Loucy (cell line): ENCODE measurements at regions not wholly inside any gene's neighbourhood (a gene's known extent, or its start where the extent isn't known, plus 50 kb on each side); places are given as distances from the start of the nearest gene placed in this dataset.

Experiments
- H2AFZ ChIP-seq: fragments of 200-600 bp; sonication (generic); 2 replicates; pipeline ENCODE4 v1.6.0; 2016; ENCODE audit warnings: antibody characterized with exemption, mild to moderate bottlenecking, low read length, moderate library complexity
- H3F3A ChIP-seq: fragments of 200-600 bp; 2 replicates; pipeline ENCODE4 v1.6.0; 2016; ENCODE audit warnings: antibody characterized with exemption, low read depth, mild to moderate bottlenecking
- H3K27me3 ChIP-seq: fragments of 200-600 bp; sonication (generic); 2 replicates; pipeline ENCODE4 v1.6.1; 2014; ENCODE audit warnings: low read length, mild to moderate bottlenecking; ENCODE audit not compliant: insufficient read depth, poor library complexity, severe bottlenecking
- H3K36me3 ChIP-seq: fragments of 200-600 bp; sonication (generic); 2 replicates; pipeline ENCODE4 v1.6.1; 2016; ENCODE audit warnings: low read length; ENCODE audit not compliant: insufficient read depth
- H3K4me1 ChIP-seq: fragments of 200-600 bp; sonication (generic); 2 replicates; pipeline ENCODE4 v1.5.1; 2014; ENCODE audit warnings: low read length, mild to moderate bottlenecking; ENCODE audit not compliant: insufficient read depth, poor library complexity, severe bottlenecking
- H3K4me2 ChIP-seq: fragments of 200-600 bp; sonication (generic); 2 replicates; pipeline ENCODE4 v1.6.0; 2014; ENCODE audit warnings: antibody characterized with exemption, low read length, low read depth, mild to moderate bottlenecking; ENCODE audit not compliant: poor library complexity, severe bottlenecking
- H3K4me3 ChIP-seq: fragments of 200-600 bp; sonication (generic); 2 replicates; pipeline ENCODE4 v1.5.1; 2014; ENCODE audit warnings: low read length, mild to moderate bottlenecking, mixed read lengths; ENCODE audit not compliant: poor library complexity, severe bottlenecking
- H3K79me2 ChIP-seq: fragments of 200-600 bp; sonication (generic); 2 replicates; pipeline ENCODE4 v1.6.1; 2014; ENCODE audit warnings: low read length; ENCODE audit not compliant: insufficient read depth
- H3K9ac ChIP-seq: fragments of 200-600 bp; sonication (generic); 2 replicates; pipeline ENCODE4 v1.6.0; 2014; ENCODE audit warnings: mild to moderate bottlenecking, low read depth, low read length, moderate library complexity; ENCODE audit not compliant: poor library complexity, severe bottlenecking
- H3K9me2 ChIP-seq: fragments of 200-600 bp; sonication (generic); replicated peaks from 2 replicates; pipeline ENCODE4 v1.6.1; 2016; ENCODE audit warnings: low read depth, low read length, mixed read lengths
- H3K9me3 ChIP-seq: fragments of 200-600 bp; sonication (generic); 2 replicates; pipeline ENCODE4 v1.6.1; 2014; ENCODE audit warnings: mild to moderate bottlenecking, antibody characterized with exemption, low read length, low read depth; ENCODE audit not compliant: insufficient read depth
- H4K20me1 ChIP-seq: fragments of 200-600 bp; sonication (generic); 2 replicates; pipeline ENCODE4 v1.6.0; 2014; ENCODE audit warnings: antibody characterized with exemption, low read length, mild to moderate bottlenecking; ENCODE audit not compliant: insufficient read depth, poor library complexity, severe bottlenecking
- CTCF ChIP-seq: fragments of 200-600 bp; sonication (generic); conservative IDR thresholded peaks from 2 replicates; pipeline ENCODE4 v1.5.1; 2014; ENCODE audit warnings: mild to moderate bottlenecking, antibody characterized with exemption, low read length
- EZH2phosphoT487 ChIP-seq: fragments of 200-600 bp; IDR thresholded peaks from 2 replicates; pipeline ENCODE4 v1.6.1; 2018; ENCODE audit warnings: antibody characterized with exemption, mild to moderate bottlenecking, moderate library complexity, borderline replicate concordance

- no peaks in the 10 kb centered on the region for H3K9me2 ChIP-seq
- no peak overlapping the region for H3K9ac ChIP-seq
- no peak overlapping the region; the same call in 1 of the 2 replicates for H2AFZ ChIP-seq
- H3K27me3 ChIP-seq: no peaks in the 10 kb centered on the region
- no peaks in the 10 kb centered on the region for H4K20me1 ChIP-seq
- H3K36me3 ChIP-seq: no peaks in the 10 kb centered on the region
- H3K4me3 ChIP-seq: no peak overlapping the region
- H3K4me1 ChIP-seq: no peaks in the 10 kb centered on the region
- no peaks in the 10 kb centered on the region for H3K79me2 ChIP-seq
- TF ChIP-seq EZH2phosphoT487 (no peak), CTCF (peak; percentile 90)
- H3K4me2 ChIP-seq: no peak overlapping the region
- H3F3A ChIP-seq: no peaks in the 10 kb centered on the region
- no peaks in the 10 kb centered on the region for H3K9me3 ChIP-seq
Measured at GRCh38 chr2:24409700-24410556, 49.6 kb upstream of the ITSN2 start.
